ENCODE measurements at regions not wholly inside any gene's neighbourhood (a gene's known extent, or its start where the extent isn't known, plus 50 kb on each side); places are given as distances from the start of the nearest gene placed in this dataset.

DNA sequence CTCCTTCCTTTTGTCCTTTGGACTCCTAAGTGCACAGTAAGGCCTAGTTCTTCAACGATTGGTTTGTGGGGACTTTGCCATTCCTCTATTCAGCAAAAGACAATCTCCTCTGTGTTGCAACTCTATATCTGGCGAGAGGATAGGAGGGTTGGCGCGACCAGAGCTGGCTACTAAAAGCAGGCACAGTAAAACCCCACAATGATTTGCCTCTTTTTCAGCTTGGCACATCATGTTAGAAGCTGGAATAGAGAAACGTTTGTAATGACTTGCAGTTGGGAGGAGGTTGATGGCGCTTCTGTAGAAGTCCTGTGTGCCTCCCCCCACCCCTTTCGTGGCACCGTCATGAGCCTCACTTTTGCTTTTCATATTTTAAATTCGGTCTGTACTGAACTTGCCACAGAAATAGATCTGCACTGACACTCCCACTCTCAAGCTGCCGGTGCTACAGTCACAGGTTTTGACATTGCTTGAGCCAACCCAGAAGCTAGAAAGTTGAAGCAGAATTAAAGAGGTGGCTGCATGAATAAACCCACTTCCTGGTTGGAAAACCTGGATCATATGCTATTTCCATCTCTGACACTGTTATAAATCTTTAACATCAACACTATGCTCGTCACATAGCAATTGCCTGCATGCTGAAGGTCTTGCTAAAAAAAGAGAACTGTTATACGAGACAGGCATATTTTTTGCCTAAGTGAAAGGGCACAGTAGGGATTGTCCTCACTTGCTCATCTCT lies 315.3 kb upstream of the PRICKLE1 start:
- no peaks in the 10 kb centered on the region for H3K4me1 ChIP-seq (ENCODE audit: control insufficient read depth in 1 of 2, insufficient read depth in 2 of 2, low read length in 2 of 2)
- H3K4me2 ChIP-seq (ENCODE audit: low read length) = no peak overlapping the region
- no peak overlapping the region for H3K9ac ChIP-seq (ENCODE audit: low read length)
- H3K9me3 ChIP-seq (ENCODE audit: control insufficient read depth in 1 of 2, insufficient read depth in 1 of 2, low read depth in 1 of 2, low read length in 2 of 2) = no peaks in the 10 kb centered on the region
- BruUV-seq (replicated peaks) = no TSS peak
- no peak for TF ChIP-seq ELF1 (IDR thresholded peaks at IDR 0.05; ENCODE audit: borderline replicate concordance, low read depth)
- TF ChIP-seq POLR2A (IDR thresholded peaks at IDR 0.05; ENCODE audit: borderline replicate concordance, extremely low read depth, insufficient read depth, insufficient read length) = no peak
- TF ChIP-seq POLR2AphosphoS5 (IDR thresholded peaks at IDR 0.05; ENCODE audit: low read depth, low read length) = no peak
- TF ChIP-seq RAD21 (IDR thresholded peaks at IDR 0.05; ENCODE audit: low read depth) = no peak
- TF ChIP-seq EZH2 (IDR thresholded peaks at IDR 0.05) = no peak
- no peak for TF ChIP-seq EGR1 (IDR thresholded peaks at IDR 0.05; ENCODE audit: low read depth)
- TF ChIP-seq SRF (IDR thresholded peaks at IDR 0.05; ENCODE audit: low read depth) = no peak
- no peak for TF ChIP-seq FOSL1 (IDR thresholded peaks at IDR 0.05; ENCODE audit: low read depth)
- TF ChIP-seq, protein P1, sequence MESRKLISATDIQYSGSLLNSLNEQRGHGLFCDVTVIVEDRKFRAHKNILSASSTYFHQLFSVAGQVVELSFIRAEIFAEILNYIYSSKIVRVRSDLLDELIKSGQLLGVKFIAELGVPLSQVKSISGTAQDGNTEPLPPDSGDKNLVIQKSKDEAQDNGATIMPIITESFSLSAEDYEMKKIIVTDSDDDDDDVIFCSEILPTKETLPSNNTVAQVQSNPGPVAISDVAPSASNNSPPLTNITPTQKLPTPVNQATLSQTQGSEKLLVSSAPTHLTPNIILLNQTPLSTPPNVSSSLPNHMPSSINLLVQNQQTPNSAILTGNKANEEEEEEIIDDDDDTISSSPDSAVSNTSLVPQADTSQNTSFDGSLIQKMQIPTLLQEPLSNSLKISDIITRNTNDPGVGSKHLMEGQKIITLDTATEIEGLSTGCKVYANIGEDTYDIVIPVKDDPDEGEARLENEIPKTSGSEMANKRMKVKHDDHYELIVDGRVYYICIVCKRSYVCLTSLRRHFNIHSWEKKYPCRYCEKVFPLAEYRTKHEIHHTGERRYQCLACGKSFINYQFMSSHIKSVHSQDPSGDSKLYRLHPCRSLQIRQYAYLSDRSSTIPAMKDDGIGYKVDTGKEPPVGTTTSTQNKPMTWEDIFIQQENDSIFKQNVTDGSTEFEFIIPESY (IDR thresholded peaks at IDR 0.05; ENCODE audit: extremely low read depth, insufficient replicate concordance, low read length) = no peak
- POLR2A ChIA-PET = no interaction called here
- H3K27me3 ChIP-seq (ENCODE audit: insufficient read depth, low read length) = no peaks in the 10 kb centered on the region
- ATAC-seq (no peak), DNase-seq (ENCODE audit: low read depth, low spot score) (no peak)
- CTCF ChIA-PET = no interaction called here
- no peaks in the 10 kb centered on the region for H3K36me3 ChIP-seq (ENCODE audit: control insufficient read depth in 1 of 2, insufficient read depth in 2 of 2, low read length in 2 of 2)
- no peaks in the 10 kb centered on the region for H3K79me2 ChIP-seq (ENCODE audit: insufficient read depth, low read length)
- no peak overlapping the region for H3K4me3 ChIP-seq (replicated peaks in 1 of 2; ENCODE audit: low read depth in 1 of 2, low read length in 2 of 2)
- no peak overlapping the region for H3K27ac ChIP-seq (ENCODE audit: low read depth, low read length)
- no peaks in the 10 kb centered on the region for H4K20me1 ChIP-seq (ENCODE audit: insufficient read depth)
- H2AFZ ChIP-seq (ENCODE audit: low read depth, low read length, poor library complexity, severe bottlenecking) = no peak overlapping the region
- H3K9me2 ChIP-seq (ENCODE audit: insufficient read depth) = no peaks in the 10 kb centered on the region; the same call in 1 of the 2 replicates
- intact Hi-C loops (cut with micrococcal nuclease) = no loop called here
- RAD21 ChIA-PET (ENCODE audit: low non-redundant PET in 1 of 2, low total read pairs in 2 of 2, uncharacterized antibody in 2 of 2, unreplicated experiment in 2 of 2) = no interaction called here
